T-helper 2 cell (primary cell): ENCODE measurements at regions not wholly inside any gene's neighbourhood (a gene's known extent, or its start where the extent isn't known, plus 50 kb on each side); places are given as distances from the start of the nearest gene placed in this dataset.
"Not testable (repeated sequence)": the region's sequence is repeated elsewhere in the genome, so short reads cannot be mapped to it uniquely, and the experiment has no call there.

Experiments
- DNase-seq, 5 experiments: peaks; one replicate each; pipeline versions ENCODE4 v3.0.0 to v3.0.0-alpha.2; 2012 to 2022

- no peak for DNase-seq
Measured at GRCh38 chr2:225911019-225911418, 511.5 kb downstream of the NYAP2 start.

GRCh38 chr2:225895126-225895525, 495.6 kb downstream of the NYAP2 start:
- DNase-seq = no peak

GRCh38 chr2:225894236-225894980, 494.9 kb downstream of the NYAP2 start:
- DNase-seq = no peak

GRCh38 chr2:225893151-225893550, 493.6 kb downstream of the NYAP2 start:
- no peak for DNase-seq

- no peak for DNase-seq
Measured at GRCh38 chr2:225891771-225892170, 492.3 kb downstream of the NYAP2 start.

- DNase-seq = no peak
Measured at GRCh38 chr2:225891013-225891412, 491.5 kb downstream of the NYAP2 start.

GRCh38 chr2:225889452-225889851, 489.9 kb downstream of the NYAP2 start:
- no peak for DNase-seq

- DNase-seq = no peak
Measured at GRCh38 chr2:225867071-225867470, 467.6 kb downstream of the NYAP2 start.

- no peak for DNase-seq
Measured at GRCh38 chr2:225865468-225865867, 466.0 kb downstream of the NYAP2 start.

- DNase-seq = no peak
Measured at GRCh38 chr2:225864394-225864793, 464.9 kb downstream of the NYAP2 start.

- DNase-seq = no peak
Measured at GRCh38 chr2:225842939-225843338, 443.4 kb downstream of the NYAP2 start.

GRCh38 chr2:225841314-225841713, 441.8 kb downstream of the NYAP2 start:
- DNase-seq = no peak

GRCh38 chr2:225837328-225837727, 437.8 kb downstream of the NYAP2 start:
- DNase-seq = no peak

- no peak for DNase-seq
Measured at GRCh38 chr2:225824748-225825449, 425.4 kb downstream of the NYAP2 start.

- no peak for DNase-seq
Measured at GRCh38 chr2:225821351-225821750, 421.8 kb downstream of the NYAP2 start.

GRCh38 chr2:225820826-225821225, 421.3 kb downstream of the NYAP2 start:
- no peak for DNase-seq

- no peak for DNase-seq
Measured at GRCh38 chr2:225814554-225814953, 415.0 kb downstream of the NYAP2 start.

- no peak for DNase-seq
Measured at GRCh38 chr2:225806105-225806504, 406.6 kb downstream of the NYAP2 start.

- DNase-seq = not testable (repeated sequence)
Measured at GRCh38 chr2:225802076-225802475, 402.6 kb downstream of the NYAP2 start.

- DNase-seq = no peak
Measured at GRCh38 chr2:225797394-225797793, 397.9 kb downstream of the NYAP2 start.

GRCh38 chr2:225794652-225795400, 395.3 kb downstream of the NYAP2 start:
- no peak for DNase-seq

- no peak for DNase-seq
Measured at GRCh38 chr2:225793736-225794550, 394.4 kb downstream of the NYAP2 start.
